SK-N-SH (cell line): ENCODE measurements at regions not wholly inside any gene's neighbourhood (a gene's known extent, or its start where the extent isn't known, plus 50 kb on each side); places are given as distances from the start of the nearest gene placed in this dataset.

Experiments used
- CTCF ChIA-PET: fragments of 300-600, 350-600 bp; formaldehyde crosslinking; extraction: SDS; loops from one replicate; lab custom pipeline; 2021; lab: Yijun Ruan, JAX
- POLR2A ChIA-PET: fragments of 350-600 bp; sonication (Branson Sonifier 250); formaldehyde crosslinking; extraction: SDS; loops from one replicate; lab custom pipeline; 2020; ENCODE audit warnings: antibody characterized with exemption, inconsistent platforms; lab: Yijun Ruan, JAX
- DNase-seq: peaks from one replicate; pipeline ENCODE4 v3.0.0; 2012
- H2AFZ ChIP-seq: fragments of 200-600 bp; sonication (generic); 2 replicates; pipeline ENCODE4 v1.8.1; 2016; ENCODE audit warnings: antibody characterized with exemption, mild to moderate bottlenecking, low read depth
- H3F3A ChIP-seq: fragments of 200-600 bp; sonication (generic); replicated peaks from 2 replicates; pipeline ENCODE3; 2016; ENCODE audit warnings: antibody characterized with exemption, mild to moderate bottlenecking; ENCODE audit not compliant: insufficient read depth
- H3K27ac ChIP-seq, 2 experiments: fragments of 200-500 bp in 1 of 2; fragments of 200-600 bp in 1 of 2; sonication (Bioruptor generic) in 1 of 2; sonication (generic), shearing (Covaris generic) in 1 of 2; 2 replicates each; pipeline versions ENCODE4 v1.5.1 to v1.6.1; 2014 to 2016; ENCODE audit warnings: low read depth in 2 of 2, inconsistent platforms in 1 of 2, low read length in 1 of 2, mild to moderate bottlenecking in 1 of 2, mixed read lengths in 1 of 2
- H3K27me3 ChIP-seq: fragments of 200-600 bp; sonication (generic), shearing (Covaris generic); 2 replicates; pipeline ENCODE4 v1.6.1; 2016; ENCODE audit warnings: mixed run types; ENCODE audit not compliant: insufficient read depth
- H3K36me3 ChIP-seq, 2 experiments: fragments of 200-500 bp in 1 of 2; fragments of 200-600 bp in 1 of 2; sonication (Bioruptor generic) in 1 of 2; sonication (generic) in 1 of 2; replicated peaks in 1 of 2; 2 replicates each; pipeline versions ENCODE3 to v1.5.1; 2014 to 2016; ENCODE audit warnings: low read length in 1 of 2, mild to moderate bottlenecking in 1 of 2; ENCODE audit not compliant: insufficient read depth in 2 of 2, control insufficient read depth in 1 of 2
- H3K4me1 ChIP-seq, 2 experiments: fragments of 200-500 bp in 1 of 2; fragments of 200-600 bp in 1 of 2; sonication (Bioruptor generic) in 1 of 2; sonication (generic), shearing (Covaris generic) in 1 of 2; 2 replicates each; pipeline versions ENCODE4 v1.5.1 to v1.6.1; 2014 to 2016; ENCODE audit warnings: low read depth in 1 of 2, low read length in 1 of 2, mixed run types in 1 of 2; ENCODE audit not compliant: insufficient read depth in 2 of 2, control insufficient read depth in 1 of 2
- H3K4me2 ChIP-seq: fragments of 200-600 bp; sonication (generic), shearing (Covaris generic); 2 replicates; pipeline ENCODE4 v1.6.1; 2017; ENCODE audit warnings: mixed run types
- H3K4me3 ChIP-seq, 2 experiments: fragments of 200-500 bp in 1 of 2; fragments of 200-600 bp in 1 of 2; sonication (Bioruptor generic) in 1 of 2; sonication (generic), shearing (Covaris generic) in 1 of 2; 2 replicates each; pipeline versions ENCODE4 v1.5.1 to v1.8.1; 2014 to 2016; ENCODE audit warnings: low read depth in 2 of 2, inconsistent platforms in 1 of 2, low read length in 1 of 2, mild to moderate bottlenecking in 1 of 2, mixed read lengths in 1 of 2, moderate library complexity in 1 of 2
- H3K79me2 ChIP-seq: fragments of 200-600 bp; sonication (generic); 2 replicates; pipeline ENCODE4 v1.8.1; 2017; ENCODE audit warnings: mild to moderate bottlenecking; ENCODE audit not compliant: insufficient read depth
- H3K9ac ChIP-seq: fragments of 200-600 bp; sonication (generic); 2 replicates; pipeline ENCODE4 v1.6.1; 2017; ENCODE audit warnings: mixed run types
- H3K9me2 ChIP-seq: fragments of 200-600 bp; sonication (generic); 2 replicates; pipeline ENCODE4 v1.6.1; 2017; ENCODE audit warnings: mixed run types
- H3K9me3 ChIP-seq: fragments of 200-600 bp; sonication (generic); 2 replicates; pipeline ENCODE4 v1.6.1; 2017; ENCODE audit warnings: mixed run types, mild to moderate bottlenecking, moderate library complexity
- H4K20me1 ChIP-seq: fragments of 200-600 bp; sonication (generic); 2 replicates; pipeline ENCODE4 v1.6.1; 2017; ENCODE audit warnings: mild to moderate bottlenecking, mixed run types; ENCODE audit not compliant: insufficient read depth
- FOSL2 ChIP-seq: IDR thresholded peaks from 2 replicates; pipeline ENCODE4 v1.4.0; 2012; ENCODE audit warnings: low read depth, mild to moderate bottlenecking, moderate library complexity, borderline replicate concordance
- FOXJ3 ChIP-seq: sonication (generic); formaldehyde crosslinking; IDR thresholded peaks from 2 replicates; pipeline ENCODE4 v1.5.1; 2020; ENCODE audit warnings: mild to moderate bottlenecking, missing genetic modification reagents
- FOXM1 ChIP-seq: IDR thresholded peaks from 2 replicates; pipeline ENCODE4 v1.4.0; 2012; ENCODE audit warnings: low read depth, mild to moderate bottlenecking
- GABPA ChIP-seq: IDR thresholded peaks from 2 replicates; pipeline ENCODE4 v1.4.0; 2012; ENCODE audit warnings: low read depth, mild to moderate bottlenecking
- MXI1 ChIP-seq: IDR thresholded peaks from 2 replicates; pipeline ENCODE4 v1.6.1; 2012; ENCODE audit warnings: mild to moderate bottlenecking, low read depth, low read length, improper control_type of control experiment
- POLR2AphosphoS5 ChIP-seq: IDR thresholded peaks from 2 replicates; pipeline ENCODE4 v1.6.1; 2012; ENCODE audit warnings: low read depth, low read length
- RCOR1 ChIP-seq: fragments of 150-350 bp; IDR thresholded peaks from 2 replicates; pipeline ENCODE4 v1.6.1; 2017; ENCODE audit warnings: antibody characterized with exemption, low read length
- TCF12 ChIP-seq: IDR thresholded peaks from 2 replicates; pipeline ENCODE4 v1.4.0; 2012
- YY1 ChIP-seq: IDR thresholded peaks from 2 replicates; pipeline ENCODE4 v1.4.0; 2012; ENCODE audit warnings: low read depth, mild to moderate bottlenecking
- WGBS: methylation state at CpG from one replicate; pipeline ENCODE4 v1.1.6; 2017; ENCODE audit warnings: low lambda C conversion rate; 5-methylcytosine and 5-hydroxymethylcytosine counted together
- TF ChIP-seq, protein P1 (sequence below): fragments of 150-350 bp; IDR thresholded peaks from 2 replicates; pipeline ENCODE4 v1.6.1; 2017; ENCODE audit warnings: antibody characterized with exemption, low read length, low read depth, borderline replicate concordance
- TF ChIP-seq, protein P2 (sequence below): IDR thresholded peaks from 2 replicates; pipeline ENCODE4 v1.4.0; 2012; ENCODE audit warnings: low read depth, borderline replicate concordance
- TF ChIP-seq, protein P3 (sequence below): IDR thresholded peaks from 2 replicates; pipeline ENCODE4 v1.4.0; 2012; ENCODE audit warnings: low read depth
- TF ChIP-seq, protein P4 (sequence below): fragments of 200-600 bp; sonication (generic); IDR thresholded peaks from 2 replicates; pipeline ENCODE4 v1.6.1; 2017; ENCODE audit warnings: antibody characterized with exemption, mild to moderate bottlenecking, moderate library complexity

DNA sequence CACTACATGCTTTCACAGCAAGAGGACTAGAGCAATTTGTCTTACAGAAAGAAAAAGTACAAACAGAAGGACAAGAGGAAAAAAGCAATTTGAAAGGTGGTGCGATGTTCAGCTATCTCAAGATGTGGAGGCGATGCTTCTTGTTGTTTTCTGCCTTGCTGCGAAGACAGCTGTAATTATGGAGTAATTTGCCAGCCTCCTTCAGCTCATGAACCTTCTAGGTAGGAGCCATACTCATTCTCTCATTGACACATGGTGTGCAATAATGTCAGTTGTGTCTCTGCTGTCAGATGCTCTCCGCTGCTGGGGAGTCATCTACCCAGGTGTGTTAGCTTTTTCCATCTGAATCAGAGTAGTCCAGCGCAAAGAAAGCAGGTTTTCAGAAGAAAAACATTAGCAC is 424.5 kb downstream of the NR2F1-AS1 start:
- H3K9ac ChIP-seq = no peak overlapping the region
- H3K4me1 ChIP-seq = peaks cover 0 to 12% of the 10 kb centered on the region in 2 experiments; a peak in 2 of 4 replicates
- ChIA-PET CTCF (interaction anchor here (0.7 kb wide), 1 partner anchor 66 kb away, joined by 3 read pairs; no protein-coding TSS in a partner anchor), POLR2A (no interaction called here)
- TF ChIP-seq FOSL2 (no peak), RCOR1 (no peak), TCF12 (no peak), POLR2AphosphoS5 (no peak), YY1 (no peak), MXI1 (no peak), FOXJ3 (no peak), GABPA (no peak)
- TF ChIP-seq, protein P1, sequence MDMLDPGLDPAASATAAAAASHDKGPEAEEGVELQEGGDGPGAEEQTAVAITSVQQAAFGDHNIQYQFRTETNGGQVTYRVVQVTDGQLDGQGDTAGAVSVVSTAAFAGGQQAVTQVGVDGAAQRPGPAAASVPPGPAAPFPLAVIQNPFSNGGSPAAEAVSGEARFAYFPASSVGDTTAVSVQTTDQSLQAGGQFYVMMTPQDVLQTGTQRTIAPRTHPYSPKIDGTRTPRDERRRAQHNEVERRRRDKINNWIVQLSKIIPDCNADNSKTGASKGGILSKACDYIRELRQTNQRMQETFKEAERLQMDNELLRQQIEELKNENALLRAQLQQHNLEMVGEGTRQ = no peak
- TF ChIP-seq, protein P2, sequence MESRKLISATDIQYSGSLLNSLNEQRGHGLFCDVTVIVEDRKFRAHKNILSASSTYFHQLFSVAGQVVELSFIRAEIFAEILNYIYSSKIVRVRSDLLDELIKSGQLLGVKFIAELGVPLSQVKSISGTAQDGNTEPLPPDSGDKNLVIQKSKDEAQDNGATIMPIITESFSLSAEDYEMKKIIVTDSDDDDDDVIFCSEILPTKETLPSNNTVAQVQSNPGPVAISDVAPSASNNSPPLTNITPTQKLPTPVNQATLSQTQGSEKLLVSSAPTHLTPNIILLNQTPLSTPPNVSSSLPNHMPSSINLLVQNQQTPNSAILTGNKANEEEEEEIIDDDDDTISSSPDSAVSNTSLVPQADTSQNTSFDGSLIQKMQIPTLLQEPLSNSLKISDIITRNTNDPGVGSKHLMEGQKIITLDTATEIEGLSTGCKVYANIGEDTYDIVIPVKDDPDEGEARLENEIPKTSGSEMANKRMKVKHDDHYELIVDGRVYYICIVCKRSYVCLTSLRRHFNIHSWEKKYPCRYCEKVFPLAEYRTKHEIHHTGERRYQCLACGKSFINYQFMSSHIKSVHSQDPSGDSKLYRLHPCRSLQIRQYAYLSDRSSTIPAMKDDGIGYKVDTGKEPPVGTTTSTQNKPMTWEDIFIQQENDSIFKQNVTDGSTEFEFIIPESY = no peak
- TF ChIP-seq, protein P3, sequence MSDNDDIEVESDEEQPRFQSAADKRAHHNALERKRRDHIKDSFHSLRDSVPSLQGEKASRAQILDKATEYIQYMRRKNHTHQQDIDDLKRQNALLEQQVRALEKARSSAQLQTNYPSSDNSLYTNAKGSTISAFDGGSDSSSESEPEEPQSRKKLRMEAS = no peak
- TF ChIP-seq, protein P4, sequence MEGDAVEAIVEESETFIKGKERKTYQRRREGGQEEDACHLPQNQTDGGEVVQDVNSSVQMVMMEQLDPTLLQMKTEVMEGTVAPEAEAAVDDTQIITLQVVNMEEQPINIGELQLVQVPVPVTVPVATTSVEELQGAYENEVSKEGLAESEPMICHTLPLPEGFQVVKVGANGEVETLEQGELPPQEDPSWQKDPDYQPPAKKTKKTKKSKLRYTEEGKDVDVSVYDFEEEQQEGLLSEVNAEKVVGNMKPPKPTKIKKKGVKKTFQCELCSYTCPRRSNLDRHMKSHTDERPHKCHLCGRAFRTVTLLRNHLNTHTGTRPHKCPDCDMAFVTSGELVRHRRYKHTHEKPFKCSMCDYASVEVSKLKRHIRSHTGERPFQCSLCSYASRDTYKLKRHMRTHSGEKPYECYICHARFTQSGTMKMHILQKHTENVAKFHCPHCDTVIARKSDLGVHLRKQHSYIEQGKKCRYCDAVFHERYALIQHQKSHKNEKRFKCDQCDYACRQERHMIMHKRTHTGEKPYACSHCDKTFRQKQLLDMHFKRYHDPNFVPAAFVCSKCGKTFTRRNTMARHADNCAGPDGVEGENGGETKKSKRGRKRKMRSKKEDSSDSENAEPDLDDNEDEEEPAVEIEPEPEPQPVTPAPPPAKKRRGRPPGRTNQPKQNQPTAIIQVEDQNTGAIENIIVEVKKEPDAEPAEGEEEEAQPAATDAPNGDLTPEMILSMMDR = no peak
- H2AFZ ChIP-seq = no peak overlapping the region
- no peak for DNase-seq
- no peaks in the 10 kb centered on the region for H3K27me3 ChIP-seq
- H3K9me3 ChIP-seq = no peaks in the 10 kb centered on the region
- no peaks in the 10 kb centered on the region for H3K9me2 ChIP-seq
- 96% methylated on average over 5 of the region's 5 CpGs for WGBS
- peaks cover under 1% of the 10 kb centered on the region for H3F3A ChIP-seq
- H3K79me2 ChIP-seq = no peaks in the 10 kb centered on the region
- no peak overlapping the region for H3K4me3 ChIP-seq
- no peak overlapping the region for H3K27ac ChIP-seq
- H3K36me3 ChIP-seq = no peaks in the 10 kb centered on the region
- H4K20me1 ChIP-seq = no peaks in the 10 kb centered on the region
- no peak overlapping the region for H3K4me2 ChIP-seq

DNA sequence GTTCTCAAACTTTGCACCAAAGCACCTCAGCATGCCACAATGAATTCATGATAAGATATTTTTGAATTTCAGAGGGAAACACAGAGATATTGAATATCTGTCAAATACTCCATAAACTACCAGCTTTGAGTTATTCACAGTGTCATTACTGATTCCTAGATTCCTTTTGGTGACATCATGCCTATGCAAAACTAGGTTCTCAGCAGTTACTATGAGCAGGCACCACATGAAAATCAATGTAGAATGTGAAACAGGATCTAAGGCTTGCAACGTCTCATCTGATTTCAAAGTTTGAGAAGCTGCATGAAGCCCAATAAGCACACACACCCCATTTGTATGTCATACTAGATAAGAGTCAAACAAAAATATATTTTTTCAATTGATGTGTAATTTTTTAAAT is 426.5 kb downstream of the NR2F1-AS1 start:
- no peak for DNase-seq
- WGBS = 83% methylated on average over 1 of the region's 1 CpG
- no peak overlapping the region for H3K4me3 ChIP-seq

More for the DNA sequence above, 426.5 kb downstream of the NR2F1-AS1 start:
- peaks cover 5 to 15% of the 10 kb centered on the region in 2 experiments; a peak in 3 of 4 replicates for H3K4me1 ChIP-seq
- H3K4me2 ChIP-seq = no peak overlapping the region
- peaks cover 11% of the 10 kb centered on the region for H3F3A ChIP-seq
- H2AFZ ChIP-seq = no peak overlapping the region
- H3K79me2 ChIP-seq = no peaks in the 10 kb centered on the region
- TF ChIP-seq MXI1 = no peak
- no peak for TF ChIP-seq POLR2AphosphoS5
- TF ChIP-seq, protein P3 = no peak
- no peak for TF ChIP-seq FOXM1
- H3K27me3 ChIP-seq = no peaks in the 10 kb centered on the region
- ChIA-PET POLR2A (no interaction called here), CTCF (interaction anchor here (1.4 kb wide), 1 partner anchor 28 kb away, joined by 3 read pairs; no protein-coding TSS in a partner anchor)
- H4K20me1 ChIP-seq = no peaks in the 10 kb centered on the region
- no peaks in the 10 kb centered on the region for H3K9me3 ChIP-seq
- no peaks in the 10 kb centered on the region for H3K9me2 ChIP-seq
- H3K9ac ChIP-seq = no peak overlapping the region
- H3K36me3 ChIP-seq = no peaks in the 10 kb centered on the region
- no peak overlapping the region for H3K27ac ChIP-seq
